ENCODE measurements at regions not wholly inside any gene's neighbourhood (a gene's known extent, or its start where the extent isn't known, plus 50 kb on each side); places are given as distances from the start of the nearest gene placed in this dataset.

DNA sequence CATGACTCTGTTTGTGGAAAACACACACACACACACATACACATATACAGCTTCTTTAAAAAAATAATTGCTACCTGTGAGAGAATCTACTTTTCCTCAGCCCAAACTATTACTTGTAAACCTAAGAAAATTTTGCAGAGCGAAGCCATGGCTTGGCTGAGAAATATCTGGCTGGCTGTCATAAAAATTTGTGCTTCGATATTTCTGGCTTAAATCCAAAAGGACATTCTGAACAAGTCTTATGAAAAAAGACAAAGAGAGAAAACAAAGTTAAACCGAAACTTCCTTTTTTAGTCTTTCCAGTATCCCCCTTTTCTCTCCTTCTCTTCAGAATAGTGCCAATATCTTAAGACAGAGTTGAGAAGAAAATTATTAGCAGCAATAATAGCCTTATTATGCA lies 2048.0 kb downstream of the SUCLG1 start:
- Histone ChIP-seq H3K4me3 (no peak overlapping the region), H3K27me3 (no peaks in the 10 kb centered on the region), H3K27ac (no peak overlapping the region), H3K9me3 (no peaks in the 10 kb centered on the region), H3K36me3 (replicated peaks in 1 of 2; ENCODE audit: insufficient read depth in 1 of 2, low read depth in 2 of 2) (no peaks in the 10 kb centered on the region), H3K4me1 (no peaks in the 10 kb centered on the region)
- DNase-seq (no peak), ATAC-seq (no peak)
- WGBS, 2 donors: 16 to 22% methylated on average over 3 of the region's 3 CpGs
- TF ChIP-seq, protein P1, sequence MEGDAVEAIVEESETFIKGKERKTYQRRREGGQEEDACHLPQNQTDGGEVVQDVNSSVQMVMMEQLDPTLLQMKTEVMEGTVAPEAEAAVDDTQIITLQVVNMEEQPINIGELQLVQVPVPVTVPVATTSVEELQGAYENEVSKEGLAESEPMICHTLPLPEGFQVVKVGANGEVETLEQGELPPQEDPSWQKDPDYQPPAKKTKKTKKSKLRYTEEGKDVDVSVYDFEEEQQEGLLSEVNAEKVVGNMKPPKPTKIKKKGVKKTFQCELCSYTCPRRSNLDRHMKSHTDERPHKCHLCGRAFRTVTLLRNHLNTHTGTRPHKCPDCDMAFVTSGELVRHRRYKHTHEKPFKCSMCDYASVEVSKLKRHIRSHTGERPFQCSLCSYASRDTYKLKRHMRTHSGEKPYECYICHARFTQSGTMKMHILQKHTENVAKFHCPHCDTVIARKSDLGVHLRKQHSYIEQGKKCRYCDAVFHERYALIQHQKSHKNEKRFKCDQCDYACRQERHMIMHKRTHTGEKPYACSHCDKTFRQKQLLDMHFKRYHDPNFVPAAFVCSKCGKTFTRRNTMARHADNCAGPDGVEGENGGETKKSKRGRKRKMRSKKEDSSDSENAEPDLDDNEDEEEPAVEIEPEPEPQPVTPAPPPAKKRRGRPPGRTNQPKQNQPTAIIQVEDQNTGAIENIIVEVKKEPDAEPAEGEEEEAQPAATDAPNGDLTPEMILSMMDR (IDR thresholded peaks at IDR 0.05): no peak
- no peak for TF ChIP-seq POLR2A (IDR thresholded peaks at IDR 0.05)
- intact Hi-C loops (cut with DNase I): no loop called here

DNA sequence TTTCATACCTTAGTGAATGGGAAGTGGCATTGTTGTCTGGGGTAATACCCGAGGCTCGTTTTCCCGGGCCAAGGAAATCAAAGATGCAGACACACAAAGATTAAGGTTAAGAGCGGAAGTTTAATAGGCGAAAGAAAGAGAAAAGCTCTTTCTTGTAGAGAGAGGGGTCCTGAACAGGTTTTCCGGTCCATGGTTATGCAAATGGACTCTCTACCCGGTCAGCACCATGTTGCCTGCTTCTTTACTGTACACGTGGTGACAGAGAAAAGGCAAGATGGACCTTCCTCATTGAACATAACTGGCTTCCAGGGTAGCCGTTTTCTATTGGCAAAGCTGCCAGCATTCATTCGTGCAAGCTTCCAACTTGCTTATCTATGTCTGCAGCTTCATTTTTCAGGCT lies 2063.5 kb downstream of the SUCLG1 start:
- no peak for DNase-seq
- no peak overlapping the region for H3K4me3 ChIP-seq
- H3K27ac ChIP-seq: no peak overlapping the region
- no peak for ATAC-seq
- intact Hi-C loops (cut with DNase I): no loop called here
- no peaks in the 10 kb centered on the region for H3K4me1 ChIP-seq
- 62 to 72% methylated on average over 10 of the region's 10 CpGs for WGBS, 2 donors
- no peaks in the 10 kb centered on the region for H3K9me3 ChIP-seq
- TF ChIP-seq POLR2A (IDR thresholded peaks at IDR 0.05): no peak
- TF ChIP-seq, protein P1 (IDR thresholded peaks at IDR 0.05): no peak
- H3K27me3 ChIP-seq: no peaks in the 10 kb centered on the region
- H3K36me3 ChIP-seq (replicated peaks in 1 of 2; ENCODE audit: insufficient read depth in 1 of 2, low read depth in 2 of 2): no peaks in the 10 kb centered on the region

DNA sequence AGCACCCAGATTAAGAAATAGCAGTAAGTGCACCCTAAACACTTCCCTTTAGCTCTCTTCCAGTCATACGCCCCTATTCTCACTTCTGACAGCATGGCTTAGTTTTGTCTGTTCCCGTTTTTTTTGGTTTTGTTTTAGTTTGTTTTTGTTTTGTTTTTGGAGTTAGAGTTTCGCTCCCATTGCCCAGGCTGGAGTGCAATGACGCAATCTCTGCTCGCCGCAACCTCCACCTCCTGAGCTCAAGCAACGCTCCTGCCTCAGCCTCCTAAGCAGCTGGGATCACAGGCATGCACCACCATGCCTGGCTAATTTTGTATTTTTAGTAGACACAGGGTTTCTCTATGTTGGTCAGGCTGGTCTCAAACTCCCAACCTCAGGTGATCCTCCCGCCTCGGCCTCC lies 2067.7 kb downstream of the SUCLG1 start:
- ATAC-seq: no peak
- Histone ChIP-seq H3K4me1 (no peaks in the 10 kb centered on the region), H3K27me3 (no peaks in the 10 kb centered on the region), H3K4me3 (no peak overlapping the region), H3K27ac (no peak overlapping the region), H3K9me3 (no peaks in the 10 kb centered on the region), H3K36me3 (replicated peaks in 1 of 2; ENCODE audit: insufficient read depth in 1 of 2, low read depth in 2 of 2) (no peaks in the 10 kb centered on the region)
- 88% methylated on average over 9 of the region's 9 CpGs for WGBS, 2 donors
- no peak for DNase-seq
- no peak for TF ChIP-seq POLR2A (IDR thresholded peaks at IDR 0.05)
- TF ChIP-seq, protein P1 (IDR thresholded peaks at IDR 0.05): no peak
- intact Hi-C loops (cut with DNase I): no loop called here

DNA sequence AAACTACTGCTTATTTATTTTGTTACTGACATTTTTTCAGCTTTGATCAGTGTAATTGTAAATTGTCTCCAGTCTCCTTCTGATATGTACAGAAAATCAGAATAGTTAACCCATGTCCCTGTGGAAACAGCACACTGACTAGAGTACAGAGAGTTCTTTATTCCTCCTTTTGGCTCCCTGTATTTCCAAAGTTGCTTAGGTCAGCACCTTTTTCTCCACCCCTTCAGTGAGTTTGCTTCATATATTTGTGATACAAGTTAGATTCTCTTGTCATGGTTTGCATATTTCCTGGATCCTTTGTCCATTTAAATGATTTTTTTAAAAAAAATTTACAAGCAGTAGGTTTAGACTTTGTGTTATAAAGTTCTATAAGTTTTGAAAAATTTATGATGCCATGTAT lies 2051.1 kb upstream of the LRRTM1 start:
- H3K36me3 ChIP-seq (replicated peaks in 1 of 2; ENCODE audit: insufficient read depth in 1 of 2, low read depth in 2 of 2): no peaks in the 10 kb centered on the region
- no peaks in the 10 kb centered on the region for H3K4me1 ChIP-seq
- intact Hi-C loops (cut with DNase I): no loop called here
- no peaks in the 10 kb centered on the region for H3K27me3 ChIP-seq
- H3K9me3 ChIP-seq: no peaks in the 10 kb centered on the region
- ATAC-seq (no peak), DNase-seq (no peak)
- TF ChIP-seq POLR2A (IDR thresholded peaks at IDR 0.05): no peak
- TF ChIP-seq, protein P1 (IDR thresholded peaks at IDR 0.05): no peak
- no peak overlapping the region for H3K4me3 ChIP-seq
- H3K27ac ChIP-seq: no peak overlapping the region

DNA sequence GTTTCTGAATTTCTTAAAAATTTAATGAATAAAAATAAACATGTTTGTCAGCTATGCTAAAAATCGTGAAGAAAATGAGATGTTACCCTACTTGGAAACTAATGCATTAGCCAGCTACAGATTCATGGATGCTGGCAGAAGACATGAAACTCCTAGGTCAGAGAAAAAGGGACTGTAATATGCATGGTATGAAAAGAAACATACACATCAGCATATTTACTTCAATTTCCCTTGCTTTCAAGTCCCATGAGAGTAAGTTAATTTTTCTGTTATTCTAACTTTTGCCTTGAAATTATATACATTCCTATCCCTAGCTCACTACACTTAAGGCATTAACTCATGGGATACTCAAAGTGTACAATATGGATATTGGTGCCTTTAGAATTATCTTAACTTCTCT lies 2041.4 kb upstream of the LRRTM1 start:
- Histone ChIP-seq H3K4me1 (no peaks in the 10 kb centered on the region), H3K4me3 (no peak overlapping the region), H3K27me3 (no peaks in the 10 kb centered on the region), H3K27ac (no peak overlapping the region), H3K9me3 (no peaks in the 10 kb centered on the region), H3K36me3 (replicated peaks in 1 of 2; ENCODE audit: insufficient read depth in 1 of 2, low read depth in 2 of 2) (no peaks in the 10 kb centered on the region)
- intact Hi-C loops (cut with DNase I): no loop called here
- no peak for ATAC-seq
- WGBS, 2 donors: 67 to 82% methylated on average over 1 of the region's 1 CpG
- TF ChIP-seq POLR2A (IDR thresholded peaks at IDR 0.05): no peak
- TF ChIP-seq, protein P1 (IDR thresholded peaks at IDR 0.05): no peak
- DNase-seq: no peak

All from body of pancreas (tissue), 4 donors.